ENCODE measurements at regions not wholly inside any gene's neighbourhood (a gene's known extent, or its start where the extent isn't known, plus 50 kb on each side); places are given as distances from the start of the nearest gene placed in this dataset.

GRCh38 chr11:70678931-70679900 lies 280.9 kb downstream of the CTTN start:
- no peaks in the 10 kb centered on the region for H3K9me3 ChIP-seq (ENCODE audit: control insufficient read depth, insufficient read depth, low read length)
- H3K27ac ChIP-seq (ENCODE audit: low read length), result no peak overlapping the region
- no peak for TF ChIP-seq CTCF (IDR thresholded peaks at IDR 0.05)
- no peaks in the 10 kb centered on the region for H3K36me3 ChIP-seq (ENCODE audit: control insufficient read depth, insufficient read depth, low read length)
- WGBS (ENCODE audit: insufficient coverage), result 91% methylated on average over 29 of the region's 29 CpGs
- Mint-ChIP-seq H3K4me1 (no peaks in the 10 kb centered on the region), H3K9me3 (no peaks in the 10 kb centered on the region), H3K27ac (no peak overlapping the region), H3K27me3 (ENCODE audit: low read depth in 2 of 2) (peaks cover 0 to 10% of the 10 kb centered on the region in 2 donors), H3K4me3 (no peak overlapping the region), H3K36me3 (no peaks in the 10 kb centered on the region)
- intact Hi-C loops (cut with micrococcal nuclease), result no loop called here
- H3K27me3 ChIP-seq (ENCODE audit: control insufficient read depth, insufficient read depth, low read length), result no peaks in the 10 kb centered on the region
- DNase-seq, result no peak
- no peak for ATAC-seq
- no peaks in the 10 kb centered on the region for H3K4me1 ChIP-seq (ENCODE audit: control insufficient read depth, insufficient read depth, low read length)
- no peak overlapping the region for H3K4me3 ChIP-seq (ENCODE audit: low read length)

- Mint-ChIP-seq H3K36me3 (no peaks in the 10 kb centered on the region), H3K4me3 (no peak overlapping the region), H3K27me3 (ENCODE audit: low read depth in 2 of 2) (peaks cover 0 to 7% of the 10 kb centered on the region in 2 donors), H3K9me3 (no peaks in the 10 kb centered on the region), H3K27ac (no peak overlapping the region), H3K4me1 (no peaks in the 10 kb centered on the region)
- Histone ChIP-seq H3K9me3 (ENCODE audit: control insufficient read depth, insufficient read depth, low read length) (no peaks in the 10 kb centered on the region), H3K27me3 (ENCODE audit: control insufficient read depth, insufficient read depth, low read length) (no peaks in the 10 kb centered on the region), H3K27ac (ENCODE audit: low read length) (no peak overlapping the region), H3K4me3 (ENCODE audit: low read length) (no peak overlapping the region), H3K36me3 (ENCODE audit: control insufficient read depth, insufficient read depth, low read length) (no peaks in the 10 kb centered on the region), H3K4me1 (ENCODE audit: control insufficient read depth, insufficient read depth, low read length) (no peaks in the 10 kb centered on the region)
- intact Hi-C loops (cut with micrococcal nuclease), result no loop called here
- ATAC-seq (no peak), DNase-seq (no peak)
- WGBS (ENCODE audit: insufficient coverage), result 57% methylated on average over 13 of the region's 13 CpGs
- no peak for TF ChIP-seq CTCF (IDR thresholded peaks at IDR 0.05)
Observed at GRCh38 chr11:70680781-70681281, 282.5 kb downstream of the CTTN start.

GRCh38 chr11:70682056-70682455 lies 283.7 kb downstream of the CTTN start:
- no peak for DNase-seq
- H3K36me3 Mint-ChIP-seq, result no peaks in the 10 kb centered on the region
- no peak overlapping the region for H3K27ac Mint-ChIP-seq
- no peak for ATAC-seq
- WGBS (ENCODE audit: insufficient coverage), result 89% methylated on average over 10 of the region's 10 CpGs
- H3K4me1 ChIP-seq (ENCODE audit: control insufficient read depth, insufficient read depth, low read length), result no peaks in the 10 kb centered on the region
- H3K9me3 Mint-ChIP-seq, result no peaks in the 10 kb centered on the region
- H3K27ac ChIP-seq (ENCODE audit: low read length), result no peak overlapping the region
- no peaks in the 10 kb centered on the region for H3K36me3 ChIP-seq (ENCODE audit: control insufficient read depth, insufficient read depth, low read length)
- H3K27me3 ChIP-seq (ENCODE audit: control insufficient read depth, insufficient read depth, low read length), result no peaks in the 10 kb centered on the region
- no peak overlapping the region for H3K4me3 Mint-ChIP-seq
- no peak overlapping the region for H3K4me3 ChIP-seq (ENCODE audit: low read length)
- no peaks in the 10 kb centered on the region for H3K4me1 Mint-ChIP-seq
- H3K9me3 ChIP-seq (ENCODE audit: control insufficient read depth, insufficient read depth, low read length), result no peaks in the 10 kb centered on the region
- intact Hi-C loops (cut with micrococcal nuclease), result no loop called here
- TF ChIP-seq CTCF (IDR thresholded peaks at IDR 0.05), result no peak
- peaks cover 0 to 7% of the 10 kb centered on the region in 2 donors for H3K27me3 Mint-ChIP-seq (ENCODE audit: low read depth in 2 of 2)
